ENCODE measurements at regions not wholly inside any gene's neighbourhood (a gene's known extent, or its start where the extent isn't known, plus 50 kb on each side); places are given as distances from the start of the nearest gene placed in this dataset.

DNA sequence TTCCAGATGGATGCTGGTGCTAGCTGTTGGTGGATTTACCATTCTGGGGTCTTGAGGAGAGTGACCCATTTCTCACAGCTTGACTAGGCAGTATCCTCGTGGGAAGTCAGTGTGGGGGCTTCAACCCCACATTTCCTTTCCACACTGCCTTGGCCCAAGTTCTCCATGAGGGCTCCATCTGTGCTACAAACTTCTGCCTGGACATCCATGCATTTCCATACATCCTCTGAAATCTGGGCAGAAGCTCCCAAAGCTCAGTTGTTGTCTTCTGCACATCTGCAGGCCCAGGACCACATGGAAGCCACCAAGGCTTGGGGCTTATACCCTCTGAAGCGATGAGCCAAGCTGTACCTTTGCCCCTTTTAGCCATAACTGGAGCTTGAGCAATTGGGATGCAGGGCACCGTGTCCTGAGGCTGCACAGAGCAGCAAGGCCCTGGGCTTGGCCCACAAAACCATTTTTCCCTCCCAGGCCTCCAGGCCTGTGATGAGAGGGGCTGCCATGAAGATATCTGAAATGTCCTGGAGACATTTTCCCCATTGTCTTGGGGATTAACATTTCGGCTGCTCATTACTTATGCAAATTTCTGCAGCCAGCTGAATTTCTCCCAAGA, 248.7 kb upstream of the ANKRD50 start:
- no peak for DNase-seq (ENCODE audit: low read depth)
- H3K4me3 ChIP-seq (ENCODE audit: low read length), result no peak overlapping the region
- TF ChIP-seq, protein P1, sequence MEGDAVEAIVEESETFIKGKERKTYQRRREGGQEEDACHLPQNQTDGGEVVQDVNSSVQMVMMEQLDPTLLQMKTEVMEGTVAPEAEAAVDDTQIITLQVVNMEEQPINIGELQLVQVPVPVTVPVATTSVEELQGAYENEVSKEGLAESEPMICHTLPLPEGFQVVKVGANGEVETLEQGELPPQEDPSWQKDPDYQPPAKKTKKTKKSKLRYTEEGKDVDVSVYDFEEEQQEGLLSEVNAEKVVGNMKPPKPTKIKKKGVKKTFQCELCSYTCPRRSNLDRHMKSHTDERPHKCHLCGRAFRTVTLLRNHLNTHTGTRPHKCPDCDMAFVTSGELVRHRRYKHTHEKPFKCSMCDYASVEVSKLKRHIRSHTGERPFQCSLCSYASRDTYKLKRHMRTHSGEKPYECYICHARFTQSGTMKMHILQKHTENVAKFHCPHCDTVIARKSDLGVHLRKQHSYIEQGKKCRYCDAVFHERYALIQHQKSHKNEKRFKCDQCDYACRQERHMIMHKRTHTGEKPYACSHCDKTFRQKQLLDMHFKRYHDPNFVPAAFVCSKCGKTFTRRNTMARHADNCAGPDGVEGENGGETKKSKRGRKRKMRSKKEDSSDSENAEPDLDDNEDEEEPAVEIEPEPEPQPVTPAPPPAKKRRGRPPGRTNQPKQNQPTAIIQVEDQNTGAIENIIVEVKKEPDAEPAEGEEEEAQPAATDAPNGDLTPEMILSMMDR (conservative IDR thresholded peaks at IDR 0.05; ENCODE audit: low read length), result no peak

DNA sequence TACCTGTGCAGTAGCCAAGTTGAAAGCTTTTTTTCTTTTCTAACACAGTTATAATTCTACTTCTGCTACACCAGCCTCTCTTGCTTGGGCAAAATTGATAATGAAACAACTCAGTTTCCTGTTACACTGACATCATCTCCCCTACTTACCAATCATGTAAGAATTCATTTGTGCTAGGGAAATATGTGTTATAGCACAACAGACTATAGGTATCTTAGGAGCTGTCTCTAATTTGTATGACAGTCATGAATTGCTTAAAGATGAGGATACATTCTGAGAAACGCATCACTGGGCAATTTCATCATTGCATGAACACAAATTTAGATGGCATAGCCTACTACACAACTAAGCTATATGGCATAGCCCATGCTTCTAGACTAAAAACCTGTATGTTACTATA, 246.3 kb upstream of the ANKRD50 start:
- H3K4me3 ChIP-seq (ENCODE audit: low read length), result no peak overlapping the region
- TF ChIP-seq, protein P1 (conservative IDR thresholded peaks at IDR 0.05; ENCODE audit: low read length), result no peak
- DNase-seq (ENCODE audit: low read depth), result no peak

DNA sequence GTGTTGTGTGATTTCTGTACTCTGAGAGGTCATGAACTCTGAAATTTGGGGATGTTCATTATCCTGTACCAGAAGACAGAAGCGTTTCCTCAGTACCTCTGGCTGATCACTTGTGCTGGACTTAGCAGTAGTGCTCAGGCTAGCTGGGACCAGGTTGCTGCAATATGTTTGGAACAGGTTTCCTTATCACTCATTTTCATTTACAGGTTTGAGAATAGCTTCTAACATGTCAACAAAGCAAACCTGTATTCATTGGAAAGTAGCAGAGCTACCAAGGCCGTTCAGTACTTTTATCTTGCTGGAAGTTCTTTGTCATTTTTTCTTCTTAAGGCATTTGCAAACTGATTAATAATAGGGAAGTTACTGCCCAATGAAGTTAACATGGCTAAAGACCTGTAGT, 242.9 kb upstream of the ANKRD50 start:
- DNase-seq (ENCODE audit: low read depth), result no peak
- H3K4me3 ChIP-seq (ENCODE audit: low read length), result no peak overlapping the region
- TF ChIP-seq, protein P1 (conservative IDR thresholded peaks at IDR 0.05; ENCODE audit: low read length), result no peak

- no peak for DNase-seq (ENCODE audit: low read depth)
- TF ChIP-seq, protein P1 (conservative IDR thresholded peaks at IDR 0.05; ENCODE audit: low read length), result no peak
- H3K4me3 ChIP-seq (ENCODE audit: low read length), result no peak overlapping the region
Measured at GRCh38 chr4:124954046-124954445, 241.5 kb upstream of the ANKRD50 start.

GRCh38 chr4:124953486-124953885, 241.0 kb upstream of the ANKRD50 start:
- no peak for DNase-seq (ENCODE audit: low read depth)
- TF ChIP-seq, protein P1 (conservative IDR thresholded peaks at IDR 0.05; ENCODE audit: low read length), result no peak
- no peak overlapping the region for H3K4me3 ChIP-seq (ENCODE audit: low read length)

- TF ChIP-seq, protein P1 (conservative IDR thresholded peaks at IDR 0.05; ENCODE audit: low read length), result no peak
- H3K4me3 ChIP-seq (ENCODE audit: low read length), result no peak overlapping the region
- DNase-seq (ENCODE audit: low read depth), result peak; percentile 79
Measured at GRCh38 chr4:124953061-124953460, 240.5 kb upstream of the ANKRD50 start.

DNA sequence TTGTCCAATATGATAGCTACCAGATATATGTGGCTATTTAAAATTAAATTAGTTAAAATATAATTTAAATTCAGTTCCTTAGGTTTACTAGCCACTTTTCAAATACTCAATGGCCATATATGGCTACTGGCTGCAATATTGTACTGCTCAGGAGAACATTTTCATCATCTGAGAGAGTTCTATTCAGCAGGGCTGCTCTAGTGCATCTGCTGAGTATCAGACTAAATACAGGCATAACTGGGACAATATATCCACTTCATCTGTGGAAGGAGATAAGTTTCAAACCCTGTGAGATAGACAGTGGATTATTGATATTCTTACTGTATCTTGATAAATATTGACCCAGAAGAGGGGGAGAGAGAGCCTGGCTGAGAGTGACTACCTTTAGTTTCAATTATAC, 240.1 kb upstream of the ANKRD50 start:
- H3K4me3 ChIP-seq (ENCODE audit: low read length), result no peak overlapping the region
- TF ChIP-seq, protein P1 (conservative IDR thresholded peaks at IDR 0.05; ENCODE audit: low read length), result no peak
- no peak for DNase-seq (ENCODE audit: low read depth)
